ENCODE measurements at regions not wholly inside any gene's neighbourhood (a gene's known extent, or its start where the extent isn't known, plus 50 kb on each side); places are given as distances from the start of the nearest gene placed in this dataset.

- Mint-ChIP-seq H3K4me3 (no peak overlapping the region), H3K27ac (no peak overlapping the region), H3K27me3 (peaks cover 14% of the 10 kb centered on the region), H3K4me1 (peaks cover 8% of the 10 kb centered on the region), H3K9me3 (no peaks in the 10 kb centered on the region), H3K36me3 (ENCODE audit: low read depth) (no peaks in the 10 kb centered on the region)
- ChIA-PET POLR2A (no interaction called here), CTCF (interaction anchor here (0.8 kb wide), 1 partner anchor 43 kb away, joined by 3 read pairs; no protein-coding TSS in a partner anchor)
- DNase-seq = no peak
Observed at GRCh38 chr13:31956980-31957644, 74.5 kb upstream of the FRY start.

DNA sequence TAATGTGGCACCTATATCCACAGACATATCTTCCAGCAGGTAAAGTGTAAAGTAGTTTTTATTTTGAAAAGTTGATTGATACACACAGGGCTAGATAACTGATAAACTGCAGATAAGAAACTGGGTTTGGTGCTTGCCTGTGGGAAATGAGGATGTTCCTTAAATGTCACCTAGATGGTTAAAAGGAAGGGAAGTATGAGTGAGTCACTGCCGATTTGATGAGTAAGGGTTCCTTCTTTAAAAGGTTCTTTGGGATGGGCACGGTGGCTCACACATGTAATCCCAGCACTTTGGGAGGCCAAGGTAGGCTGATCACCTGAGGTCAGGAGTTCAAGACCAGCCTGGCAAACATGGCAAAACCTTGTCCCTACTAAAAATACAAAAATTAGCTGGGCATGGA, 73.8 kb upstream of the FRY start:
- Mint-ChIP-seq H3K27ac (no peak overlapping the region), H3K4me1 (peaks cover 8% of the 10 kb centered on the region), H3K9me3 (no peaks in the 10 kb centered on the region), H3K4me3 (no peak overlapping the region), H3K36me3 (ENCODE audit: low read depth) (no peaks in the 10 kb centered on the region), H3K27me3 (peaks cover 18% of the 10 kb centered on the region)
- POLR2A ChIA-PET = no interaction called here
- no peak for DNase-seq
- CTCF ChIA-PET = no interaction called here

DNA sequence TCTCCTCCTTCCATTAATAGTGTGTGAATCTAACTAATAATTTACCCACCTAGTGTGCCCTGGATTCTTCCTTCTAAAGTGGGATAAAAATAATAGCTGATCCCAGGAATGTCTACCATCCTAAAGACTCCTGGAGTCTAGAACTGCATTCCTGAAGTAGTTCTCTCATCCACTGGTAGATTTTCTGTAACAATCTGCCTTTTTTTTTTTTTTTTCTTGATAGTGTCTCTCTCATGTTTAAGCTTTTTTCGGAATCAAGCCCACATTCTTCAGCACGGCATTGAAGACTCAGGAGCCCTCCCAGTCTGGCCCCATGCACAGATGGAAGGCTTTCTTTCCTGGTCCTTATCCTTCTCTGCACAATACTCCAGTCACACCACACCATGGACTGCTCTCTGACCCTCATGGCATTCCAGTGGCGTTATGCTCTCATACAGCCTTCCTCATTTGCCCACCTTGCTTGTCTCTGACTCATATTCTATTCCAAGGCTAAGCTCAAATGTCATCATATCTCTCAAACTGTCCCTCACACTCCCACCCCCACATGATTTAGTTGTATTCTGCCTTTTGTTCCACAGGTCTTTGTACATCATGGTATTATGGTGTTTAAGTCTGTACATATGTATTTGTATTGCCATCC, 68.7 kb upstream of the FRY start:
- Mint-ChIP-seq H3K4me3 (no peak overlapping the region), H3K27me3 (peaks cover 31% of the 10 kb centered on the region), H3K9me3 (no peaks in the 10 kb centered on the region), H3K36me3 (ENCODE audit: low read depth) (no peaks in the 10 kb centered on the region), H3K27ac (no peak overlapping the region), H3K4me1 (peaks cover 5% of the 10 kb centered on the region)
- CTCF ChIA-PET = no interaction called here
- POLR2A ChIA-PET = no interaction called here
- no peak for DNase-seq

DNA sequence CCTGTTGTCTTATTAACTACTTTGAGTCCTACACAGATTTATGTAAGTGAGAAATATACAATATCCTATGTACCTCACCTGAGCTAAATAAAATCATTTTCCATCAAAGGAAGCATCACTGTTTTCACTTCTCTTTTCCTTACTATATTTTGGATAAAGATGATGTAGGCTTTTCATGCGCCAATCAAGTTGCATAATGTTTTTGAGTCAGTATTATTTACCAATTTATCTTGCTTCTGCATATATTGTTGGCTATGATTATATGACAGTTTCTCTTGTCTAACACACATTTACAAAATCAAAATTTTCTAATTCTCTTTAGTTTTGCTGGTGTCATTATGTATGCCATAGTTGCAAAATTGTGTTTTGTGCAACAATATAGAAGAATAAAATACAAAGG, 67.9 kb upstream of the FRY start:
- H3K9me3 Mint-ChIP-seq = no peaks in the 10 kb centered on the region
- POLR2A ChIA-PET = no interaction called here
- DNase-seq = no peak
- H3K4me3 Mint-ChIP-seq = no peak overlapping the region
- no peaks in the 10 kb centered on the region for H3K36me3 Mint-ChIP-seq (ENCODE audit: low read depth)
- CTCF ChIA-PET = no interaction called here
- no peak overlapping the region for H3K27ac Mint-ChIP-seq
- H3K27me3 Mint-ChIP-seq = peaks cover 27% of the 10 kb centered on the region
- H3K4me1 Mint-ChIP-seq = no peaks in the 10 kb centered on the region

GRCh38 chr13:31964168-31964567, 67.4 kb upstream of the FRY start:
- ChIA-PET CTCF (no interaction called here), POLR2A (no interaction called here)

GRCh38 chr13:31965361-31966066, 66.1 kb upstream of the FRY start:
- no peak overlapping the region for H3K27ac Mint-ChIP-seq
- DNase-seq = no peak
- H3K4me1 Mint-ChIP-seq = no peaks in the 10 kb centered on the region
- no peak overlapping the region for H3K4me3 Mint-ChIP-seq
- no peaks in the 10 kb centered on the region for H3K36me3 Mint-ChIP-seq (ENCODE audit: low read depth)
- no peaks in the 10 kb centered on the region for H3K9me3 Mint-ChIP-seq
- peaks cover 29% of the 10 kb centered on the region for H3K27me3 Mint-ChIP-seq
- ChIA-PET CTCF (interaction anchor here (0.6 kb wide), 2 partner anchors 10 to 54 kb away, joined by 3 to 5 read pairs; no protein-coding TSS in a partner anchor), POLR2A (no interaction called here)

More at GRCh38 chr13:31964168-31964567, 67.4 kb upstream of the FRY start:
- Mint-ChIP-seq H3K27ac (no peak overlapping the region), H3K27me3 (peaks cover 29% of the 10 kb centered on the region), H3K4me1 (no peaks in the 10 kb centered on the region), H3K9me3 (no peaks in the 10 kb centered on the region), H3K4me3 (no peak overlapping the region), H3K36me3 (ENCODE audit: low read depth) (no peaks in the 10 kb centered on the region)
- DNase-seq = no peak

DNA sequence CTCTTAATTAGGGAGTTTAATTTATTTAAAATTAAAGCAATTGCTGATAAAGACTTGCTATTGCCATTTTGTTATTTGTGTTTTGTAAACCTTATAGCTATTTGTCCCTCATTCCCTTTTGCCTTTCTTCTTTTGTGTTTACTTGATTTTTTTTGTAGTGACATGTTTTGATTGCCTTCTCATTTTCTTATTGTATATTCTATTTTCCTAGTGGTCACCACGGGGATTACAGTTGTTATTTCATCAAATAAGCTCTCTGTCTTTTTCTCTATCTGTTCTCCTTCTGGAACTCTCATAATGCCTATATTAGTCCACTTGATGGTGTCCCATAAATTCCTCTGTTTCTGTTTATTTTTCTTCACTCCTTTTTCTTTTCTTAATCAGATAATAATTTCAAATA, 64.4 kb upstream of the FRY start:
- no peak overlapping the region for H3K4me3 Mint-ChIP-seq
- no peaks in the 10 kb centered on the region for H3K9me3 Mint-ChIP-seq
- CTCF ChIA-PET = interaction anchor here (0.7 to 1.4 kb wide), 2 partner anchors 30 to 52 kb away, joined by 3 to 4 read pairs; no protein-coding TSS in a partner anchor
- H3K36me3 Mint-ChIP-seq (ENCODE audit: low read depth) = no peaks in the 10 kb centered on the region
- H3K4me1 Mint-ChIP-seq = no peaks in the 10 kb centered on the region
- POLR2A ChIA-PET = no interaction called here
- no peak for DNase-seq
- H3K27ac Mint-ChIP-seq = no peak overlapping the region
- peaks cover 21% of the 10 kb centered on the region for H3K27me3 Mint-ChIP-seq

- CTCF ChIA-PET = interaction anchor here (0.6 kb wide), 1 partner anchor 677 kb away, joined by 3 read pairs; no protein-coding TSS in a partner anchor
- H3K9me3 Mint-ChIP-seq = no peaks in the 10 kb centered on the region
Observed at GRCh38 chr13:31968473-31968872, 63.1 kb upstream of the FRY start.

GRCh38 chr13:31970231-31970930, 61.2 kb upstream of the FRY start:
- no peaks in the 10 kb centered on the region for H3K9me3 Mint-ChIP-seq
- POLR2A ChIA-PET = no interaction called here
- H3K27me3 Mint-ChIP-seq = peaks cover 10% of the 10 kb centered on the region
- DNase-seq = no peak
- H3K4me1 Mint-ChIP-seq = no peaks in the 10 kb centered on the region
- no peaks in the 10 kb centered on the region for H3K36me3 Mint-ChIP-seq (ENCODE audit: low read depth)
- no peak overlapping the region for H3K4me3 Mint-ChIP-seq
- CTCF ChIA-PET = no interaction called here
- H3K27ac Mint-ChIP-seq = no peak overlapping the region

More at GRCh38 chr13:31968473-31968872, 63.1 kb upstream of the FRY start:
- Mint-ChIP-seq H3K4me3 (no peak overlapping the region), H3K27me3 (peaks cover 13% of the 10 kb centered on the region), H3K4me1 (no peaks in the 10 kb centered on the region), H3K36me3 (ENCODE audit: low read depth) (no peaks in the 10 kb centered on the region), H3K27ac (no peak overlapping the region)
- no peak for DNase-seq
- POLR2A ChIA-PET = no interaction called here

- CTCF ChIA-PET = no interaction called here
- H3K4me1 Mint-ChIP-seq = no peaks in the 10 kb centered on the region
- H3K4me3 Mint-ChIP-seq = no peak overlapping the region
- no peak for DNase-seq
- peaks cover 2% of the 10 kb centered on the region for H3K27me3 Mint-ChIP-seq
- no peaks in the 10 kb centered on the region for H3K36me3 Mint-ChIP-seq (ENCODE audit: low read depth)
- POLR2A ChIA-PET = no interaction called here
- no peaks in the 10 kb centered on the region for H3K9me3 Mint-ChIP-seq
- H3K27ac Mint-ChIP-seq = no peak overlapping the region
Observed at GRCh38 chr13:31972453-31972852, 59.1 kb upstream of the FRY start.

DNA sequence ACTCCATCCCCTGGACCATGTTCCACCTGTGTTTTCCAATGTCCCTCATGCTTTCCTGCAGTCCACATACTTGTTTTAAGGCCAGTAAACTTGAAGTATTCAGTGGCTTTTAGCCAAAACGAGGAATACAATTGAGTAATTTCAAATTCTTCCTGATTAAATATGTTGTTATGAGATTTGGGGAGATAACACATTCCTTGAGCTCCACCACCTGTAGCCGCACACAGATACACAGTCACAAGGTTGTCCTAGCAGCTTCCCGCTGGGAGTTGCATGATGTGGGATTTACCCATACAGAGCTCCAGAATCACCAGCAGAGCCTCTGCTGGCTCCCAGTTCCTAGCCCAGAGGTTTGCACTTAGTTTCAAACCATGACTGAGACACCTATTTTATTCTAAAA, 53.6 kb upstream of the FRY start:
- Mint-ChIP-seq H3K4me1 (no peaks in the 10 kb centered on the region), H3K27ac (no peak overlapping the region), H3K36me3 (ENCODE audit: low read depth) (no peaks in the 10 kb centered on the region), H3K4me3 (no peak overlapping the region), H3K27me3 (peaks cover 11% of the 10 kb centered on the region), H3K9me3 (no peaks in the 10 kb centered on the region)
- ChIA-PET CTCF (no interaction called here), POLR2A (no interaction called here)
- no peak for DNase-seq

- ChIA-PET CTCF (no interaction called here), POLR2A (no interaction called here)
- Mint-ChIP-seq H3K36me3 (ENCODE audit: low read depth) (no peaks in the 10 kb centered on the region), H3K4me3 (no peak overlapping the region), H3K4me1 (no peaks in the 10 kb centered on the region), H3K27ac (no peak overlapping the region), H3K9me3 (no peaks in the 10 kb centered on the region), H3K27me3 (peaks cover 11% of the 10 kb centered on the region)
- no peak for DNase-seq
Observed at GRCh38 chr13:31980830-31981229, 50.7 kb upstream of the FRY start.

All from activated CD4-positive, alpha-beta T cell treated with anti-CD3 and anti-CD28 coated beads, Interleukin-2, amount 10 ng/mL, durations not matched to agents 7 days and 5 days (primary cell).